Neural progenitor cell (in vitro differentiated cells): ENCODE measurements at regions not wholly inside any gene's neighbourhood (a gene's known extent, or its start where the extent isn't known, plus 50 kb on each side); places are given as distances from the start of the nearest gene placed in this dataset.

Experiments
- DNase-seq: peaks from one replicate; pipeline ENCODE4 v3.0.0-alpha.2; 2016; ENCODE audit warnings: low spot score
- H2AFZ ChIP-seq: fragments of 200-600 bp; sonication (generic); replicated peaks from 2 replicates; pipeline ENCODE4 v1.6.1; 2016; ENCODE audit warnings: antibody characterized with exemption
- H3F3A ChIP-seq: fragments of 200-600 bp; sonication (generic); 2 replicates; pipeline ENCODE4 v1.6.1; 2016; ENCODE audit warnings: antibody characterized with exemption, low read depth
- H3K27ac ChIP-seq: fragments of 200-600 bp; sonication (generic); 2 replicates; pipeline ENCODE4 v1.5.1; 2016; ENCODE audit warnings: mild to moderate bottlenecking
- H3K27me3 ChIP-seq: fragments of 200-600 bp; sonication (generic); 2 replicates; pipeline ENCODE4 v1.6.1; 2016; ENCODE audit warnings: mild to moderate bottlenecking, moderate library complexity
- H3K36me3 ChIP-seq: fragments of 200-600 bp; sonication (generic); 2 replicates; pipeline ENCODE4 v1.5.1; 2016
- H3K4me1 ChIP-seq: fragments of 200-600 bp; sonication (generic); 2 replicates; pipeline ENCODE4 v1.6.1; 2016; ENCODE audit warnings: mixed run types
- H3K4me2 ChIP-seq: fragments of 200-600 bp; sonication (generic); 2 replicates; pipeline ENCODE4 v1.6.1; 2016
- H3K4me3 ChIP-seq: fragments of 200-600 bp; sonication (generic); 2 replicates; pipeline ENCODE4 v1.5.1; 2016
- H3K79me2 ChIP-seq: fragments of 200-600 bp; sonication (generic); 2 replicates; pipeline ENCODE4 v1.6.1; 2016; ENCODE audit warnings: low read depth
- H3K9ac ChIP-seq: fragments of 200-600 bp; sonication (generic); 2 replicates; pipeline ENCODE4 v1.6.1; 2016
- H3K9me3 ChIP-seq: fragments of 200-600 bp; sonication (generic); 2 replicates; pipeline ENCODE4 v1.5.1; 2016; ENCODE audit warnings: low read depth
- H4K20me1 ChIP-seq: fragments of 200-600 bp; sonication (generic); 2 replicates; pipeline ENCODE4 v1.6.1; 2016; ENCODE audit warnings: low read depth
- H3K27ac Mint-ChIP-seq: 3 replicates; pipeline ENCODE4 v1.8.0; 2021; ENCODE audit warnings: mixed read lengths
- H3K27me3 Mint-ChIP-seq: 2 replicates; pipeline ENCODE4 v1.8.0; 2022; ENCODE audit warnings: low read depth, mild to moderate bottlenecking, inconsistent platforms, moderate library complexity, mixed read lengths; ENCODE audit not compliant: insufficient read depth
- H3K36me3 Mint-ChIP-seq: 3 replicates; pipeline ENCODE4 v1.8.0; 2021; ENCODE audit warnings: mixed read lengths
- H3K4me1 Mint-ChIP-seq: 3 replicates; pipeline ENCODE4 v1.8.0; 2021; ENCODE audit warnings: mixed read lengths
- H3K4me3 Mint-ChIP-seq: 3 replicates; pipeline ENCODE4 v1.8.0; 2021; ENCODE audit warnings: mild to moderate bottlenecking, moderate library complexity, mixed read lengths
- H3K9me3 Mint-ChIP-seq: 3 replicates; pipeline ENCODE4 v1.8.0; 2020; ENCODE audit warnings: mixed read lengths
- EZH2 ChIP-seq: fragments of 200-600 bp; sonication (generic); IDR thresholded peaks from 2 replicates; pipeline ENCODE4 v1.6.1; 2017; ENCODE audit warnings: antibody characterized with exemption, mild to moderate bottlenecking, moderate library complexity
- EZH2phosphoT487 ChIP-seq: fragments of 200-600 bp; sonication (generic); IDR thresholded peaks from 2 replicates; pipeline ENCODE4 v1.6.1; 2017; ENCODE audit warnings: antibody characterized with exemption
- TF ChIP-seq, protein P1 (sequence below): fragments of 200-600 bp; sonication (generic); IDR thresholded peaks from 2 replicates; pipeline ENCODE4 v1.5.1; 2017; ENCODE audit warnings: antibody characterized with exemption, mild to moderate bottlenecking

DNA sequence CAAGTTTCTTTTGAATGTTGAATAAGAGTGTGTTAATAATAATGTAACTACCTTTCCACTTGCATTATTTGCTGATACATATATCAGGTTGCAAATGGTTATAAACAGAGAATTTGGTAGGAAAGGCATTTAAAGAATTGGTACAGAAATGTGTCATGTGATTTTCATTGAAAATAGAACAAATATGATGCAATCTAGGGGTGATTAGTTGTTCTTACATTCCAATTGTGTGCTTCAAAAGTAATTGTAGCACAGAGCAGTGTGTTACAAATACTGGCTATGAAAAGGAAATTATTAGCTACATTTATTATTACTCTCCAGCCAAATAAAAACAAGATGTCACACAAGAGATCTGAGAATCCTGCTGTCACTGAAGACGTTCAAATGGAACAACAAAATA, 61.8 kb upstream of the PRDM9 start:
- H3K36me3 Mint-ChIP-seq, result no peaks in the 10 kb centered on the region

DNA sequence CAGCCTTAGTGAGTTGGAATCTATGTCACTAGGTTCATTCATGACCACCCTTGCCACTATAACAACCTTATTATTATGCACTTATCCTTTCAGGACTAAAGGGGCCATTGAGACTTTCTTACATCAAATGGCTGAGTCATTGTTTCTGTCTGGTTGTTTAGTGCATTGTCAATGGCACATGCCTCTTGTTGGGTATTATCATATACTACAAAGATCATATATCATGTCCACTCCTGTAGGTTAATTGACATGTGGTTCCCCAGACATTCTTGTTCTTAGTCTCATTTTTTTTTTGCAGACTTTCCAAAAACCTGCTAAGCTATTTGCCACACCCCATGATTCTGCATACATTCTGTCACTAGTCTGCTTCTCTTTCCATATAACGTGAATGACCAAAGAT, 66.7 kb upstream of the PRDM9 start:
- TF ChIP-seq EZH2 (no peak), EZH2phosphoT487 (no peak)
- TF ChIP-seq, protein P1, sequence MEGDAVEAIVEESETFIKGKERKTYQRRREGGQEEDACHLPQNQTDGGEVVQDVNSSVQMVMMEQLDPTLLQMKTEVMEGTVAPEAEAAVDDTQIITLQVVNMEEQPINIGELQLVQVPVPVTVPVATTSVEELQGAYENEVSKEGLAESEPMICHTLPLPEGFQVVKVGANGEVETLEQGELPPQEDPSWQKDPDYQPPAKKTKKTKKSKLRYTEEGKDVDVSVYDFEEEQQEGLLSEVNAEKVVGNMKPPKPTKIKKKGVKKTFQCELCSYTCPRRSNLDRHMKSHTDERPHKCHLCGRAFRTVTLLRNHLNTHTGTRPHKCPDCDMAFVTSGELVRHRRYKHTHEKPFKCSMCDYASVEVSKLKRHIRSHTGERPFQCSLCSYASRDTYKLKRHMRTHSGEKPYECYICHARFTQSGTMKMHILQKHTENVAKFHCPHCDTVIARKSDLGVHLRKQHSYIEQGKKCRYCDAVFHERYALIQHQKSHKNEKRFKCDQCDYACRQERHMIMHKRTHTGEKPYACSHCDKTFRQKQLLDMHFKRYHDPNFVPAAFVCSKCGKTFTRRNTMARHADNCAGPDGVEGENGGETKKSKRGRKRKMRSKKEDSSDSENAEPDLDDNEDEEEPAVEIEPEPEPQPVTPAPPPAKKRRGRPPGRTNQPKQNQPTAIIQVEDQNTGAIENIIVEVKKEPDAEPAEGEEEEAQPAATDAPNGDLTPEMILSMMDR, result no peak
- Mint-ChIP-seq H3K36me3 (no peaks in the 10 kb centered on the region), H3K27ac (no peak overlapping the region), H3K4me1 (no peaks in the 10 kb centered on the region), H3K4me3 (no peak overlapping the region), H3K27me3 (no peaks in the 10 kb centered on the region), H3K9me3 (no peaks in the 10 kb centered on the region)
- Histone ChIP-seq H2AFZ (no peak overlapping the region), H3K27ac (no peak overlapping the region), H3K4me2 (no peak overlapping the region), H3K4me1 (no peaks in the 10 kb centered on the region), H3K79me2 (no peaks in the 10 kb centered on the region), H4K20me1 (no peaks in the 10 kb centered on the region), H3K4me3 (no peak overlapping the region), H3F3A (no peaks in the 10 kb centered on the region), H3K36me3 (no peaks in the 10 kb centered on the region), H3K9ac (no peak overlapping the region), H3K27me3 (no peaks in the 10 kb centered on the region), H3K9me3 (no peaks in the 10 kb centered on the region)
- no peak for DNase-seq

More for the DNA sequence above, 61.8 kb upstream of the PRDM9 start:
- H3K4me1 ChIP-seq, result no peaks in the 10 kb centered on the region
- no peak overlapping the region for H3K4me3 Mint-ChIP-seq
- no peak overlapping the region for H3K4me2 ChIP-seq
- no peak overlapping the region for H3K4me3 ChIP-seq
- H3K36me3 ChIP-seq, result no peaks in the 10 kb centered on the region
- no peaks in the 10 kb centered on the region for H3K9me3 Mint-ChIP-seq
- no peaks in the 10 kb centered on the region for H3K79me2 ChIP-seq
- H3F3A ChIP-seq, result no peaks in the 10 kb centered on the region
- peaks cover 3% of the 10 kb centered on the region for H3K4me1 Mint-ChIP-seq
- no peak overlapping the region for H3K27ac ChIP-seq
- H4K20me1 ChIP-seq, result no peaks in the 10 kb centered on the region
- H3K27me3 Mint-ChIP-seq, result no peaks in the 10 kb centered on the region
- H3K9ac ChIP-seq, result no peak overlapping the region
- no peak overlapping the region for H3K27ac Mint-ChIP-seq
- DNase-seq, result no peak
- no peaks in the 10 kb centered on the region for H3K27me3 ChIP-seq
- no peak for TF ChIP-seq EZH2phosphoT487
- TF ChIP-seq EZH2, result no peak
- TF ChIP-seq, protein P1, result no peak
- H3K9me3 ChIP-seq, result no peaks in the 10 kb centered on the region
- no peak overlapping the region for H2AFZ ChIP-seq

DNA sequence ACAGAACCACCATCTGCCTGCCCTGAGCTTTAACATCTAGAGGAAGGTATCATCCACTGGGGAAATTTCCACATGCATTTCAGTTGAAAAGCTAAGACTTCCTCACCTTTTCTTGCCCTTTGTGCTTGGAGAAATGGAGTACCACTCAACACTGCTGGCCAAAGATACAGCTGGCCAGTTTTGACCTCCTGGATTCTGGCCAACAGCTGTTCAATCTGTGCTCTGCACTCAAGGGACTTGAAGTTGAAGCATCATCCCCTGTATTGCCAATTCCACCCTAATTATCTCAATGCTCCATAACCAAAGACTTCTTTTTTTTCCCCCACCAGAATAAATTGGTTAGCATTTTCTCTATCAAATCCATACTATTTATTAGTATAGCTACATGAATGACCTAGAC, 70.4 kb upstream of the PRDM9 start:
- no peaks in the 10 kb centered on the region for H3K79me2 ChIP-seq
- no peaks in the 10 kb centered on the region for H3K4me1 Mint-ChIP-seq
- no peaks in the 10 kb centered on the region for H3K36me3 Mint-ChIP-seq
- no peak overlapping the region for H3K4me2 ChIP-seq
- H3F3A ChIP-seq, result no peaks in the 10 kb centered on the region
- no peaks in the 10 kb centered on the region for H4K20me1 ChIP-seq
- no peaks in the 10 kb centered on the region for H3K9me3 ChIP-seq
- no peak overlapping the region for H2AFZ ChIP-seq
- H3K4me3 Mint-ChIP-seq, result no peak overlapping the region
- no peaks in the 10 kb centered on the region for H3K36me3 ChIP-seq
- no peaks in the 10 kb centered on the region for H3K27me3 Mint-ChIP-seq
- H3K27ac ChIP-seq, result no peak overlapping the region
- no peak for DNase-seq
- no peak for TF ChIP-seq EZH2
- TF ChIP-seq, protein P1, result no peak
- TF ChIP-seq EZH2phosphoT487, result no peak
- H3K4me3 ChIP-seq, result no peak overlapping the region
- H3K4me1 ChIP-seq, result no peaks in the 10 kb centered on the region
- H3K27me3 ChIP-seq, result no peaks in the 10 kb centered on the region
- no peak overlapping the region for H3K9ac ChIP-seq
- H3K27ac Mint-ChIP-seq, result no peak overlapping the region
- H3K9me3 Mint-ChIP-seq, result no peaks in the 10 kb centered on the region
